ENCODE measurements at regions not wholly inside any gene's neighbourhood (a gene's known extent, or its start where the extent isn't known, plus 50 kb on each side); places are given as distances from the start of the nearest gene placed in this dataset.

GRCh38 chr4:63937961-63938360 is 471.3 kb downstream of the TECRL start:
- POLR2A ChIA-PET (ENCODE audit: unreplicated experiment), result no interaction called here
- intact Hi-C loops (cut with micrococcal nuclease) (no loop called here), in situ Hi-C loops (cut with MboI; ENCODE audit: low sequenced_read_pairs) (no loop called here), dilution Hi-C loops (cut with HindIII; ENCODE audit: low sequenced_read_pairs, unreplicated experiment) (no loop called here)
- Histone ChIP-seq H3K27ac (ENCODE audit: insufficient read depth, low read length) (no peak overlapping the region), H3K9me1 (ENCODE audit: insufficient read depth, low read length) (no peaks in the 10 kb centered on the region), H2BK5ac (ENCODE audit: low read depth, low read length, poor library complexity, severe bottlenecking) (no peak overlapping the region), H2BK20ac (ENCODE audit: low read depth, low read length) (no peak overlapping the region), H3K9me3 (ENCODE audit: control insufficient read depth, insufficient read depth, low read length) (no peaks in the 10 kb centered on the region), H4K91ac (ENCODE audit: insufficient read depth, low read depth, low read length) (no peak overlapping the region), H3K4ac (ENCODE audit: low read depth, low read length) (no peak overlapping the region), H4K20me1 (ENCODE audit: insufficient read depth, low read length) (no peaks in the 10 kb centered on the region), H3K4me2 (ENCODE audit: low read depth, low read length) (no peak overlapping the region), H4K5ac (ENCODE audit: low read depth, low read length) (no peak overlapping the region), H3K27me3 (ENCODE audit: control insufficient read depth, insufficient read depth, low read length) (no peaks in the 10 kb centered on the region), H2AK9ac (replicated peaks; ENCODE audit: low read depth, low read length, poor library complexity) (no peak overlapping the region), H2BK120ac (ENCODE audit: low read depth, low read length) (no peak overlapping the region), H3K36me3 (ENCODE audit: control insufficient read depth, insufficient read depth, low read length) (no peaks in the 10 kb centered on the region), H3K4me1 (ENCODE audit: control insufficient read depth, insufficient read depth, low read length) (no peaks in the 10 kb centered on the region), H3K14ac (replicated peaks; ENCODE audit: low read depth, low read length) (no peak overlapping the region), H3K56ac (ENCODE audit: extremely low read depth, insufficient read depth, low read length) (no peak overlapping the region), H2AFZ (replicated peaks; ENCODE audit: low read length, poor library complexity) (no peak overlapping the region), H3K9ac (ENCODE audit: low read depth, low read length) (no peak overlapping the region), H2AK5ac (ENCODE audit: low read depth, low read length) (no peak overlapping the region), H3K4me3 (ENCODE audit: insufficient read depth, low read depth, low read length) (no peak overlapping the region), H4K8ac (ENCODE audit: low read depth in 2 of 2, low read length in 2 of 2) (no peak overlapping the region), H3K18ac (ENCODE audit: low read depth, low read length) (no peak overlapping the region), H3K79me1 (ENCODE audit: low read depth in 1 of 2, low read length in 2 of 2) (no peaks in the 10 kb centered on the region), H2BK15ac (ENCODE audit: low read depth, low read length) (no peak overlapping the region), H3K23ac (ENCODE audit: low read depth, low read length) (no peak overlapping the region)
- CTCF ChIA-PET, result no interaction called here
- BruUV-seq (replicated peaks), result no TSS peak
- WGBS, 2 experiments (ENCODE audit: extremely low coverage in 2 of 2, insufficient read length in 1 of 2), result 20% methylated on average over 2 of the region's 4 CpGs; no CpG with 5 or more reads in 1 of the 2 experiments
- ATAC-seq (ENCODE audit: low read depth) (no peak), DNase-seq (no peak)
- no peak for TF ChIP-seq USF2 (IDR thresholded peaks at IDR 0.05; ENCODE audit: low read depth, low read length)
- no peak for TF ChIP-seq POLR2A (IDR thresholded peaks at IDR 0.05; ENCODE audit: low read depth, low read length)
- TF ChIP-seq RCOR1 (IDR thresholded peaks at IDR 0.05; ENCODE audit: insufficient replicate concordance, low read length), result no peak
- no peak for TF ChIP-seq MAZ (IDR thresholded peaks at IDR 0.05; ENCODE audit: borderline replicate concordance, low read depth, low read length)
- TF ChIP-seq RAD21 (IDR thresholded peaks at IDR 0.05; ENCODE audit: low read length), result no peak
- no peak for TF ChIP-seq FOS (IDR thresholded peaks at IDR 0.05; ENCODE audit: low read depth, low read length)
- no peak for TF ChIP-seq RFX5 (IDR thresholded peaks at IDR 0.05; ENCODE audit: low read depth, low read length)
- TF ChIP-seq BHLHE40 (IDR thresholded peaks at IDR 0.05; ENCODE audit: low read depth, low read length), result no peak
- no peak for TF ChIP-seq MAFK (IDR thresholded peaks at IDR 0.05; ENCODE audit: low read depth, low read length)
- no peak for TF ChIP-seq CTCF (conservative IDR thresholded peaks at IDR 0.05; ENCODE audit: low read depth, low read length)
- TF ChIP-seq CEBPB (IDR thresholded peaks at IDR 0.05; ENCODE audit: low read depth, low read length), result no peak
- TF ChIP-seq MXI1 (IDR thresholded peaks at IDR 0.05; ENCODE audit: borderline replicate concordance, low read depth, low read length), result no peak
- TF ChIP-seq CHD1 (IDR thresholded peaks at IDR 0.05; ENCODE audit: low read depth, low read length), result no peak
- TF ChIP-seq SMC3 (IDR thresholded peaks at IDR 0.05; ENCODE audit: low read depth, low read length), result no peak
- TF ChIP-seq NFE2L2 (IDR thresholded peaks at IDR 0.05; ENCODE audit: low read depth, low read length), result no peak

Measured in IMR-90 (cell line).